PC-9 (cell line): ENCODE measurements at regions not wholly inside any gene's neighbourhood (a gene's known extent, or its start where the extent isn't known, plus 50 kb on each side); places are given as distances from the start of the nearest gene placed in this dataset.

ENCODE experiments used
- BruUV-seq: library from RNA; stranded (reverse); fragments of 400-500 nt; replicated peaks from 2 replicates; lab custom pipeline; 2021; lab: Mats Ljungman, UMichigan
- CTCF ChIA-PET: fragments of 300-600 bp; sonication (Branson Sonifier 250); formaldehyde crosslinking; loops from one replicate; lab custom pipeline; 2022; ENCODE audit warnings: antibody characterized with exemption; lab: Charles Lee
- POLR2A ChIA-PET: fragments of 300-600 bp; sonication (Branson Sonifier 250); formaldehyde crosslinking; loops from one replicate; lab custom pipeline; 2022; ENCODE audit warnings: antibody characterized with exemption; ENCODE audit not compliant: unreplicated experiment; lab: Charles Lee
- DNase-seq, 2 experiments: peaks; one replicate each; pipeline versions ENCODE4 v3.0.0 to v3.0.0-alpha.2; 2015 to 2022; ENCODE audit warnings: mixed read lengths in 1 of 2
- H2AFZ ChIP-seq: fragments of 200-600 bp; sonication (generic); 2 replicates; pipeline ENCODE4 v1.8.1; 2017; ENCODE audit warnings: antibody characterized with exemption
- H3F3A ChIP-seq: fragments of 200-600 bp; sonication (generic); 2 replicates; pipeline ENCODE4 v1.8.1; 2017; ENCODE audit warnings: antibody characterized with exemption, mild to moderate bottlenecking, low read depth; ENCODE audit not compliant: insufficient read depth
- H3K27ac ChIP-seq: fragments of 200-600 bp; sonication (generic); 2 replicates; pipeline ENCODE4 v1.6.1; 2016; ENCODE audit warnings: mixed run types
- H3K27me3 ChIP-seq: fragments of 200-600 bp; sonication (generic); 2 replicates; pipeline ENCODE4 v1.6.1; 2016; ENCODE audit warnings: low read depth, mixed run types; ENCODE audit not compliant: insufficient read depth
- H3K36me3 ChIP-seq: fragments of 200-600 bp; sonication (generic); 2 replicates; pipeline ENCODE4 v1.6.1; 2016; ENCODE audit warnings: low read depth, mixed run types
- H3K4me1 ChIP-seq: fragments of 200-600 bp; sonication (generic); replicated peaks from 2 replicates; pipeline ENCODE4 v1.6.1; 2016; ENCODE audit warnings: mixed run types; ENCODE audit not compliant: insufficient read depth
- H3K4me2 ChIP-seq: fragments of 200-600 bp; sonication (generic); 2 replicates; pipeline ENCODE4 v1.6.1; 2017; ENCODE audit warnings: mixed run types
- H3K4me3 ChIP-seq: fragments of 200-600 bp; sonication (generic); 2 replicates; pipeline ENCODE4 v1.6.1; 2016; ENCODE audit warnings: mixed run types
- H3K79me2 ChIP-seq: fragments of 200-600 bp; sonication (generic); 2 replicates; pipeline ENCODE4 v1.6.1; 2017; ENCODE audit warnings: low read depth, mixed run types
- H3K9me2 ChIP-seq: fragments of 200-600 bp; sonication (generic); 2 replicates; pipeline ENCODE4 v1.8.1; 2017; ENCODE audit warnings: mild to moderate bottlenecking; ENCODE audit not compliant: insufficient read depth
- H3K9me3 ChIP-seq: fragments of 200-600 bp; sonication (generic); 2 replicates; pipeline ENCODE4 v1.8.1; 2016; ENCODE audit warnings: low read depth; ENCODE audit not compliant: insufficient read depth
- H4K20me1 ChIP-seq: fragments of 200-600 bp; sonication (generic); 2 replicates; pipeline ENCODE4 v1.8.1; 2017; ENCODE audit not compliant: insufficient read depth
- EZH2 ChIP-seq: fragments of 200-600 bp; sonication (generic); IDR thresholded peaks from 2 replicates; pipeline ENCODE4 v1.8.0; 2017; ENCODE audit warnings: antibody characterized with exemption, low read depth
- intact Hi-C: fragments of 100-400 bp; cut with micrococcal nuclease; formaldehyde crosslinking; loops from one replicate; pipeline ENCODE4 v1.10.0; 2022; ENCODE audit not compliant: unreplicated experiment
- TF ChIP-seq, protein P1 (sequence below): fragments of 200-600 bp; sonication (generic); conservative IDR thresholded peaks from 2 replicates; pipeline ENCODE4 v1.6.1; 2017; ENCODE audit warnings: mixed run types, antibody characterized with exemption, mild to moderate bottlenecking, moderate library complexity

DNA sequence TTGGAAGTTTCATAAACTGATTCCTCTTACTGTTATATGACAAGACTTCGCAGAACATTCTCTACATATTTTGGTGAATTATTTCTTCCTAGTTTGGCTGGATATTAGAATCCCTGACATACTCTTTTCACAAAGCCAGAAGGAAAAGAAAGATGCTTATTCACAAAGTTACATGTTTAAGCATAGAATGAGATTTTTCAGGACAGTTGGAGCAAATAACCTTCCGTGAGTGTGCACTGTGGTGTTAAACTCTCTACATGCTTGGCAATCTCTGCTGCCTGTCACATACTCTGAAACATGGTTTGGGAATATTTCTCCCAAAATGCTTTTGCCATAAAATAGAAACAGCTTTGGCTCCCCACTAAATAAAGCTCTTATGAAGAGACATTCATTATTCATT, 230.0 kb upstream of the MTNR1B start:
- no peaks in the 10 kb centered on the region for H4K20me1 ChIP-seq
- no peak overlapping the region for H2AFZ ChIP-seq
- H3K27ac ChIP-seq: no peak overlapping the region
- DNase-seq: no peak
- H3K79me2 ChIP-seq: no peaks in the 10 kb centered on the region
- H3K27me3 ChIP-seq: no peaks in the 10 kb centered on the region
- H3F3A ChIP-seq: no peaks in the 10 kb centered on the region
- no peak for TF ChIP-seq EZH2
- TF ChIP-seq, protein P1, sequence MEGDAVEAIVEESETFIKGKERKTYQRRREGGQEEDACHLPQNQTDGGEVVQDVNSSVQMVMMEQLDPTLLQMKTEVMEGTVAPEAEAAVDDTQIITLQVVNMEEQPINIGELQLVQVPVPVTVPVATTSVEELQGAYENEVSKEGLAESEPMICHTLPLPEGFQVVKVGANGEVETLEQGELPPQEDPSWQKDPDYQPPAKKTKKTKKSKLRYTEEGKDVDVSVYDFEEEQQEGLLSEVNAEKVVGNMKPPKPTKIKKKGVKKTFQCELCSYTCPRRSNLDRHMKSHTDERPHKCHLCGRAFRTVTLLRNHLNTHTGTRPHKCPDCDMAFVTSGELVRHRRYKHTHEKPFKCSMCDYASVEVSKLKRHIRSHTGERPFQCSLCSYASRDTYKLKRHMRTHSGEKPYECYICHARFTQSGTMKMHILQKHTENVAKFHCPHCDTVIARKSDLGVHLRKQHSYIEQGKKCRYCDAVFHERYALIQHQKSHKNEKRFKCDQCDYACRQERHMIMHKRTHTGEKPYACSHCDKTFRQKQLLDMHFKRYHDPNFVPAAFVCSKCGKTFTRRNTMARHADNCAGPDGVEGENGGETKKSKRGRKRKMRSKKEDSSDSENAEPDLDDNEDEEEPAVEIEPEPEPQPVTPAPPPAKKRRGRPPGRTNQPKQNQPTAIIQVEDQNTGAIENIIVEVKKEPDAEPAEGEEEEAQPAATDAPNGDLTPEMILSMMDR: no peak
- no peaks in the 10 kb centered on the region for H3K4me1 ChIP-seq
- no peak overlapping the region for H3K4me2 ChIP-seq
- no peaks in the 10 kb centered on the region for H3K36me3 ChIP-seq
- no peaks in the 10 kb centered on the region for H3K9me2 ChIP-seq
- BruUV-seq: no TSS peak
- no peak overlapping the region for H3K4me3 ChIP-seq
- intact Hi-C loops: no loop called here
- ChIA-PET POLR2A (no interaction called here), CTCF (no interaction called here)
- H3K9me3 ChIP-seq: no peaks in the 10 kb centered on the region

DNA sequence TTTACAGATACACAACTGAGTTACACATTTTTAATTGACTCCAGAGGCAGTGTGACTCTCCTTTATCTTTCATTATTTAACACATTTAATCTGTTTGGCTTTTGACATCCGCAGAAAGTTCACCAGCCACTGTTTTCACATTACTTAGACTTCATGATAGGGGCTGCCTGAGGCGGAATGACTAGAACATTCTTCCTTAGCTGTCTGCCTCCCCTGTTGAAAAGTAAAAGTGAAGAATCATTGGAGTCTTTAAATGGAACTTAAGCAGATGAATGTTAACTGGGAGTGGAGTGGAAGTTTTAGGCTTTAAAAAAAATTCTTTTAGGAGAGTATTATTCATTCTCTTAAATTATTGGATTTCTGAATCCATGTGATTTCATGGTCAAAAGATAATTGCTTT, 229.2 kb upstream of the MTNR1B start:
- no peak overlapping the region for H3K4me2 ChIP-seq
- no peak overlapping the region for H2AFZ ChIP-seq
- no peak for DNase-seq
- no peaks in the 10 kb centered on the region for H4K20me1 ChIP-seq
- POLR2A ChIA-PET: no interaction called here
- no peak for TF ChIP-seq EZH2
- H3K27ac ChIP-seq: no peak overlapping the region
- H3K9me2 ChIP-seq: no peaks in the 10 kb centered on the region
- no TSS peak for BruUV-seq
- H3K27me3 ChIP-seq: no peaks in the 10 kb centered on the region
- no peaks in the 10 kb centered on the region for H3K4me1 ChIP-seq
- intact Hi-C loops: no loop called here
- H3K4me3 ChIP-seq: no peak overlapping the region
- H3K36me3 ChIP-seq: no peaks in the 10 kb centered on the region
- H3K79me2 ChIP-seq: no peaks in the 10 kb centered on the region
- H3K9me3 ChIP-seq: no peaks in the 10 kb centered on the region
- no peaks in the 10 kb centered on the region for H3F3A ChIP-seq
- CTCF ChIA-PET: no interaction called here

DNA sequence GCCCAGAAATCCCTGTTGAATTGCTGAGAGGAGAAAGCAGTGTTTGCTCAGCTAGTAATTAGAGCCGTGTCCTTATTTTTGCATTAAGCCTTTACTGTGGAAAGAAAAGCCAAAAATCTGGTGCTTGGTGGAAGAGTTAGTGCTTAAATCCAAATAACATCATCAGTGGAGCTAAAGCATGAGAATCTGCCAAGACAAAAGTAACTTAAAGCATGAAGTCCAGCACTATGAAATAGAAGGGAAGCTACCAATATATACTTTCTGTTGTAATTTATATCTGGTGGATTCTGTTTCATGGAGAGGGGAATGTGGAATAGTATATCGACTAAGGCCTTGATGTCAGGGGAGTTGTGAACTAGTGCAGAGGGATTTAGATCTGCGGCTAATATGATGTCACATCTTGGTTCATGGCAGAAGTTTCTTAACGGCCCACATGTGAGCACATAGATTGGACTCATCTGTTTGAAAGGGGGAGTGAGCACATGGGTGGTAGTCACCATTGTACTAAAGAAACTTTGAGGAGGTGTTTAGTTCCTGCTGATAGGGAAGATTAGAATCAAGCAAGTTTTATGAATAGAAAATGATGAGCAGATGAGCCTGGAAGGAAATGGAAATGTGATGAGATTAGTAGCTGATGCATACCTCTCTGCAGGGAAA, 224.4 kb upstream of the MTNR1B start:
- ChIA-PET CTCF (no interaction called here), POLR2A (no interaction called here)
- Histone ChIP-seq H3K4me3 (no peak overlapping the region), H3K4me2 (no peak overlapping the region), H3K27me3 (no peaks in the 10 kb centered on the region), H3K9me3 (no peaks in the 10 kb centered on the region), H3K9me2 (no peaks in the 10 kb centered on the region), H3F3A (no peaks in the 10 kb centered on the region), H4K20me1 (no peaks in the 10 kb centered on the region), H2AFZ (no peak overlapping the region), H3K79me2 (no peaks in the 10 kb centered on the region), H3K36me3 (no peaks in the 10 kb centered on the region), H3K4me1 (no peaks in the 10 kb centered on the region), H3K27ac (no peak overlapping the region)
- TF ChIP-seq, protein P1: no peak
- no peak for TF ChIP-seq EZH2
- no peak for DNase-seq
- no TSS peak for BruUV-seq
- intact Hi-C loops: no loop called here

DNA sequence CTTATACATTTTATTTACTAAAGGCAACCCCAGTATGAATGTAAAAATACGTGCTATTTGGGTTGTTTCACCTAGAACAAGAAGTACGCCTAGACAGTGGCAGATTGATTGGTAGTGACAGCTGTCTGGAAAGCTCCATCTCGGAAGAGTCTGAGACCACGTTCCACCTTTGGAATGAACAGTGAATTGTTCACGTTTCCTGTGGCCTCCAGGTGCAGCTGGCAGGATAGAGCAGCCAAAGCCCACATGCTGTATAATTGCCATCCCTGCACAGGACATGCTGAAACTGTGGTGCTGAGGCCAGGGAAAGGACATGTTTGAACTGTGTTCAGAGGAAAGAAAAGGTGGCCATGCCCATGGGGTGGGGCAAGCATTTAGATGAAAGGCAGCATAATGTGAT, 218.7 kb upstream of the MTNR1B start:
- TF ChIP-seq EZH2: no peak
- TF ChIP-seq, protein P1: no peak
- Histone ChIP-seq H3K36me3 (no peaks in the 10 kb centered on the region), H3K4me1 (no peaks in the 10 kb centered on the region), H3K9me2 (no peaks in the 10 kb centered on the region), H4K20me1 (no peaks in the 10 kb centered on the region), H3K79me2 (no peaks in the 10 kb centered on the region), H3K27ac (no peak overlapping the region), H3K4me3 (no peak overlapping the region), H3K9me3 (no peaks in the 10 kb centered on the region), H3F3A (no peaks in the 10 kb centered on the region), H3K4me2 (no peak overlapping the region), H3K27me3 (no peaks in the 10 kb centered on the region), H2AFZ (no peak overlapping the region)
- CTCF ChIA-PET: no interaction called here
- no peak for DNase-seq
- POLR2A ChIA-PET: no interaction called here
- BruUV-seq: no TSS peak
- intact Hi-C loops: no loop called here
